IMR-90 (cell line): ENCODE measurements at regions not wholly inside any gene's neighbourhood (a gene's known extent, or its start where the extent isn't known, plus 50 kb on each side); places are given as distances from the start of the nearest gene placed in this dataset.

Experiments
- ATAC-seq: fragments of 200-7000 bp; cut with Tn5 transposase; 2 replicates; pipeline ENCODE4 v1.9.1; 2020; ENCODE audit warnings: low read depth, mild to moderate bottlenecking, moderate library complexity
- BruUV-seq: library from RNA; stranded (reverse); fragments of 400-500 nt; replicated peaks from 2 replicates; lab custom pipeline; 2021; lab: Mats Ljungman, UMichigan
- CTCF ChIA-PET: fragments of 300-600 bp; formaldehyde crosslinking; extraction: SDS; loops from one replicate; lab custom pipeline; 2021; ENCODE audit warnings: antibody characterized with exemption; lab: Yijun Ruan, JAX
- POLR2A ChIA-PET: fragments of 300-600 bp; sonication (Branson Sonifier 250); formaldehyde crosslinking; loops from one replicate; lab custom pipeline; 2022; ENCODE audit warnings: antibody characterized with exemption; ENCODE audit not compliant: unreplicated experiment; lab: Charles Lee
- DNase-seq: peaks from one replicate; pipeline ENCODE4 v3.0.0; 2013
- H2AFZ ChIP-seq: replicated peaks from 2 replicates; pipeline ENCODE3; 2013; ENCODE audit warnings: low read length, mild to moderate bottlenecking; ENCODE audit not compliant: poor library complexity
- H2AK5ac ChIP-seq: 2 replicates; pipeline ENCODE4 v1.6.1; 2013; ENCODE audit warnings: low read depth, low read length, inconsistent platforms
- H2AK9ac ChIP-seq: replicated peaks from 2 replicates; pipeline ENCODE3; 2013; ENCODE audit warnings: mild to moderate bottlenecking, low read depth, low read length, moderate library complexity; ENCODE audit not compliant: poor library complexity
- H2BK120ac ChIP-seq: 2 replicates; pipeline ENCODE4 v1.6.1; 2013; ENCODE audit warnings: low read depth, low read length, inconsistent platforms
- H2BK15ac ChIP-seq: 3 replicates; pipeline ENCODE4 v1.6.1; 2013; ENCODE audit warnings: low read depth, low read length, inconsistent platforms
- H2BK20ac ChIP-seq: 2 replicates; pipeline ENCODE4 v1.6.1; 2013; ENCODE audit warnings: low read depth, mild to moderate bottlenecking, inconsistent platforms, low read length, moderate library complexity
- H2BK5ac ChIP-seq: 2 replicates; pipeline ENCODE4 v1.6.1; 2013; ENCODE audit warnings: mild to moderate bottlenecking, low read depth, low read length, inconsistent platforms; ENCODE audit not compliant: poor library complexity, severe bottlenecking
- H3K14ac ChIP-seq: replicated peaks from 2 replicates; pipeline ENCODE4 v1.6.1; 2013; ENCODE audit warnings: low read depth, low read length, inconsistent platforms
- H3K18ac ChIP-seq: 2 replicates; pipeline ENCODE4 v1.6.1; 2013; ENCODE audit warnings: low read depth, low read length, control low read depth
- H3K23ac ChIP-seq: 2 replicates; pipeline ENCODE4 v1.6.1; 2013; ENCODE audit warnings: low read depth, low read length, inconsistent platforms
- H3K27ac ChIP-seq: 2 replicates; pipeline ENCODE4 v1.5.1; 2013; ENCODE audit warnings: mild to moderate bottlenecking, control low read depth, low read length; ENCODE audit not compliant: insufficient read depth
- H3K27me3 ChIP-seq: 2 replicates; pipeline ENCODE4 v1.6.1; 2013; ENCODE audit warnings: low read length; ENCODE audit not compliant: control insufficient read depth, insufficient read depth
- H3K36me3 ChIP-seq: 2 replicates; pipeline ENCODE4 v1.6.1; 2013; ENCODE audit warnings: low read length, mixed read lengths; ENCODE audit not compliant: control insufficient read depth, insufficient read depth
- H3K4ac ChIP-seq: 2 replicates; pipeline ENCODE4 v1.6.1; 2013; ENCODE audit warnings: low read depth, low read length, inconsistent platforms
- H3K4me1 ChIP-seq: 2 replicates; pipeline ENCODE4 v1.6.1; 2013; ENCODE audit warnings: low read length, mixed read lengths; ENCODE audit not compliant: control insufficient read depth, insufficient read depth
- H3K4me2 ChIP-seq: 2 replicates; pipeline ENCODE4 v1.6.1; 2013; ENCODE audit warnings: low read depth, mild to moderate bottlenecking, control low read depth, low read length, moderate library complexity
- H3K4me3 ChIP-seq: 2 replicates; pipeline ENCODE4 v1.5.1; 2013; ENCODE audit warnings: low read depth, mild to moderate bottlenecking, control low read depth, low read length, moderate library complexity; ENCODE audit not compliant: insufficient read depth
- H3K56ac ChIP-seq: 2 replicates; pipeline ENCODE4 v1.6.1; 2013; ENCODE audit warnings: low read length, inconsistent platforms; ENCODE audit not compliant: insufficient read depth; ENCODE audit errors: extremely low read depth
- H3K79me1 ChIP-seq, 2 experiments: 2 replicates each; pipeline ENCODE4 v1.6.1; 2013; ENCODE audit warnings: low read length in 2 of 2, inconsistent platforms in 1 of 2, low read depth in 1 of 2
- H3K9ac ChIP-seq: 2 replicates; pipeline ENCODE4 v1.6.1; 2013; ENCODE audit warnings: low read depth, low read length, control low read depth
- H3K9me1 ChIP-seq: 2 replicates; pipeline ENCODE4 v1.6.1; 2013; ENCODE audit warnings: low read length, inconsistent platforms; ENCODE audit not compliant: insufficient read depth
- H3K9me3 ChIP-seq: 2 replicates; pipeline ENCODE4 v1.6.1; 2013; ENCODE audit warnings: low read length; ENCODE audit not compliant: control insufficient read depth, insufficient read depth
- H4K20me1 ChIP-seq: 2 replicates; pipeline ENCODE4 v1.6.1; 2013; ENCODE audit warnings: low read length, inconsistent platforms; ENCODE audit not compliant: insufficient read depth
- H4K5ac ChIP-seq: 2 replicates; pipeline ENCODE4 v1.6.1; 2013; ENCODE audit warnings: mild to moderate bottlenecking, low read depth, low read length, control low read depth
- H4K8ac ChIP-seq, 2 experiments: 2 replicates each; pipeline ENCODE4 v1.6.1; 2013; ENCODE audit warnings: low read depth in 2 of 2, low read length in 2 of 2, control low read depth in 1 of 2, inconsistent platforms in 1 of 2
- H4K91ac ChIP-seq: 2 replicates; pipeline ENCODE4 v1.6.1; 2013; ENCODE audit warnings: low read depth, low read length, inconsistent platforms; ENCODE audit not compliant: insufficient read depth
- CEBPB ChIP-seq: IDR thresholded peaks from 2 replicates; pipeline ENCODE4 v1.6.1; 2012; ENCODE audit warnings: low read depth, low read length, improper control_type of control experiment
- CTCF ChIP-seq: conservative IDR thresholded peaks from 2 replicates; pipeline ENCODE4 v1.5.1; 2012; ENCODE audit warnings: mild to moderate bottlenecking, low read depth, low read length, improper control_type of control experiment
- FOS ChIP-seq: fragments of 150-350 bp; IDR thresholded peaks from 2 replicates; pipeline ENCODE4 v1.6.1; 2016; ENCODE audit warnings: low read depth, low read length
- MAZ ChIP-seq: IDR thresholded peaks from 2 replicates; pipeline ENCODE4 v1.6.1; 2012; ENCODE audit warnings: low read depth, mild to moderate bottlenecking, low read length, improper control_type of control experiment, moderate library complexity, borderline replicate concordance
- MXI1 ChIP-seq: IDR thresholded peaks from 2 replicates; pipeline ENCODE4 v1.6.1; 2012; ENCODE audit warnings: low read depth, mild to moderate bottlenecking, low read length, moderate library complexity, borderline replicate concordance
- POLR2A ChIP-seq: IDR thresholded peaks from 2 replicates; pipeline ENCODE4 v1.6.1; 2012; ENCODE audit warnings: mild to moderate bottlenecking, low read depth, low read length
- RCOR1 ChIP-seq: IDR thresholded peaks from 2 replicates; pipeline ENCODE4 v1.6.1; 2012; ENCODE audit warnings: mild to moderate bottlenecking, low read length, improper control_type of control experiment; ENCODE audit not compliant: insufficient replicate concordance
- RFX5 ChIP-seq: IDR thresholded peaks from 2 replicates; pipeline ENCODE4 v1.8.0; 2012; ENCODE audit warnings: low read depth, mild to moderate bottlenecking, low read length, moderate library complexity
- USF2 ChIP-seq: fragments of 150-350 bp; IDR thresholded peaks from 2 replicates; pipeline ENCODE4 v1.6.1; 2017; ENCODE audit warnings: mild to moderate bottlenecking, antibody characterized with exemption, low read length, low read depth
- WGBS, 2 experiments: methylation state at CpG; one replicate each; pipeline versions ENCODE4 v1.1.5 to v1.1.7; 2013; ENCODE audit warnings: missing lambda C conversion rate in 2 of 2; ENCODE audit not compliant: insufficient read length in 1 of 2; ENCODE audit errors: extremely low coverage in 2 of 2; 5-methylcytosine and 5-hydroxymethylcytosine counted together
- dilution Hi-C: fragments of 300-500 bp; cut with HindIII; formaldehyde crosslinking; loops from one replicate; pipeline ENCODE4 v1.14.3; 2018; ENCODE audit warnings: low sequenced_read_pairs; ENCODE audit not compliant: unreplicated experiment
- in situ Hi-C: fragments of 300-500 bp; cut with MboI; formaldehyde crosslinking; loops from 3 replicates; pipeline ENCODE4 v1.14.3; 2019; ENCODE audit warnings: low sequenced_read_pairs, inconsistent platforms, mixed read lengths
- intact Hi-C: fragments of 100-400 bp; cut with micrococcal nuclease; formaldehyde crosslinking; loops from 2 replicates; pipeline ENCODE4 v1.10.0; 2022

- H3K4ac ChIP-seq: no peak overlapping the region
- no peak overlapping the region for H2BK20ac ChIP-seq
- in situ Hi-C loops: no loop called here
- H3K4me3 ChIP-seq: no peak overlapping the region
- peaks cover 2% of the 10 kb centered on the region; the same call in 1 of the 2 replicates for H3K27me3 ChIP-seq
- no peak for DNase-seq
- H3K56ac ChIP-seq: no peak overlapping the region
- peaks cover 1% of the 10 kb centered on the region for H3K4me1 ChIP-seq
- H3K9ac ChIP-seq: no peak overlapping the region
- BruUV-seq: no TSS peak
- no peak overlapping the region for H4K91ac ChIP-seq
- 100% methylated on average over 1 of the region's 2 CpGs; no CpG with 5 or more reads in 1 of the 2 experiments for WGBS, 2 experiments
- no peak overlapping the region for H2AFZ ChIP-seq
- no peaks in the 10 kb centered on the region for H3K79me1 ChIP-seq
- ATAC-seq: no peak
- H3K27ac ChIP-seq: no peak overlapping the region
- H3K18ac ChIP-seq: no peak overlapping the region
- no peak overlapping the region for H3K14ac ChIP-seq
- H2AK5ac ChIP-seq: no peak overlapping the region
- no peaks in the 10 kb centered on the region for H4K20me1 ChIP-seq
- no peak overlapping the region for H4K8ac ChIP-seq
- no peak overlapping the region for H4K5ac ChIP-seq
- ChIA-PET CTCF (no interaction called here), POLR2A (no interaction called here)
- no peak overlapping the region for H3K4me2 ChIP-seq
- no peak overlapping the region for H2BK5ac ChIP-seq
- no peak overlapping the region for H2AK9ac ChIP-seq
- no peaks in the 10 kb centered on the region for H3K36me3 ChIP-seq
- intact Hi-C loops: no loop called here
- no peak overlapping the region for H2BK120ac ChIP-seq
- TF ChIP-seq RFX5 (no peak), FOS (no peak), RCOR1 (no peak), POLR2A (no peak), CEBPB (no peak), CTCF (no peak), MAZ (no peak), MXI1 (no peak), USF2 (no peak)
- peaks cover 4% of the 10 kb centered on the region for H3K9me1 ChIP-seq
- no peak overlapping the region for H2BK15ac ChIP-seq
- H3K9me3 ChIP-seq: no peaks in the 10 kb centered on the region
- dilution Hi-C loops: no loop called here
- H3K23ac ChIP-seq: no peak overlapping the region
Observed at GRCh38 chr15:72916378-72916777, 132.8 kb upstream of the ADPGK start.
